Body of pancreas (tissue), 4 donors: ENCODE measurements at regions not wholly inside any gene's neighbourhood (a gene's known extent, or its start where the extent isn't known, plus 50 kb on each side); places are given as distances from the start of the nearest gene placed in this dataset.
"Not testable (repeated sequence)": the region's sequence is repeated elsewhere in the genome, so short reads cannot be mapped to it uniquely, and the experiment has no call there.

Experiments
- ATAC-seq: fragments of 150-250 bp; one replicate; pipeline ENCODE4 v1.9.1; 2016
- DNase-seq, 4 donors: peaks; one replicate each; pipeline ENCODE4 v3.0.0-alpha.2; 2019
- H3K27ac ChIP-seq, 4 donors: fragments of 200-600 bp; sonication (generic); 1 replicate in 3 of 4; 2 replicates in 1 of 4; pipeline versions ENCODE4 v1.5.1 to v1.6.1; 2016 to 2019; ENCODE audit warnings: mild to moderate bottlenecking in 1 of 4, mixed read lengths in 1 of 4, moderate library complexity in 1 of 4
- H3K27me3 ChIP-seq, 2 donors: fragments of 200-600 bp; sonication (generic); one replicate each; pipeline ENCODE4 v1.6.0; 2016; ENCODE audit warnings: mild to moderate bottlenecking in 1 of 2
- H3K36me3 ChIP-seq, 2 donors: fragments of 200-600 bp; sonication (generic); replicated peaks in 1 of 2; 2 replicates each; pipeline ENCODE4 v1.5.1; 2016; ENCODE audit warnings: low read depth in 2 of 2; ENCODE audit not compliant: insufficient read depth in 1 of 2
- H3K4me1 ChIP-seq: fragments of 200-600 bp; sonication (generic); one replicate; pipeline ENCODE4 v1.6.0; 2016
- H3K4me3 ChIP-seq, 2 donors: fragments of 200-600 bp; sonication (generic); 1 replicate in 1 of 2; 2 replicates in 1 of 2; pipeline ENCODE4 v1.5.1; 2016 to 2019
- H3K9me3 ChIP-seq, 3 donors: fragments of 200-600 bp; sonication (generic); 1 replicate in 2 of 3; 2 replicates in 1 of 3; pipeline ENCODE4 v1.5.1; 2016
- CTCF ChIP-seq, 7 experiments: fragments of 450-650 bp in 4 of 7; fragments of 200-600 bp in 3 of 7; sonication (generic) in 3 of 7; IDR thresholded peaks; one replicate each; pipeline ENCODE4 v1.5.1; 2016 to 2019; ENCODE audit warnings: antibody characterized with exemption in 7 of 7
- POLR2A ChIP-seq, 3 donors: fragments of 450-650 bp; IDR thresholded peaks; one replicate each; pipeline ENCODE4 v1.6.1; 2016; ENCODE audit warnings: antibody characterized with exemption in 3 of 3, mild to moderate bottlenecking in 2 of 3
- WGBS, 2 donors: methylation state at CpG; one replicate each; pipeline ENCODE4 v1.1.5; 2017; 5-methylcytosine and 5-hydroxymethylcytosine counted together
- intact Hi-C: fragments of 100-400 bp; cut with DNase I; formaldehyde crosslinking; loops from one replicate; pipeline ENCODE4 v1.15.1; 2023

GRCh38 chr3:72615776-72616175 lies 232.5 kb downstream of the SHQ1 start:
- Histone ChIP-seq H3K27me3 (no peaks in the 10 kb centered on the region), H3K36me3 (no peaks in the 10 kb centered on the region), H3K27ac (no peak overlapping the region), H3K4me3 (no peak overlapping the region), H3K4me1 (no peaks in the 10 kb centered on the region), H3K9me3 (peaks cover 0 to 10% (median 0%) of the 10 kb centered on the region in 3 donors)
- DNase-seq (no peak), ATAC-seq (no peak)
- intact Hi-C loops = no loop called here
- TF ChIP-seq POLR2A (IDR thresholded peaks at IDR 0.05) (no peak), CTCF (IDR thresholded peaks at IDR 0.05) (no peak)
- WGBS, 2 donors = 90% methylated on average over 6 of the region's 6 CpGs

DNA sequence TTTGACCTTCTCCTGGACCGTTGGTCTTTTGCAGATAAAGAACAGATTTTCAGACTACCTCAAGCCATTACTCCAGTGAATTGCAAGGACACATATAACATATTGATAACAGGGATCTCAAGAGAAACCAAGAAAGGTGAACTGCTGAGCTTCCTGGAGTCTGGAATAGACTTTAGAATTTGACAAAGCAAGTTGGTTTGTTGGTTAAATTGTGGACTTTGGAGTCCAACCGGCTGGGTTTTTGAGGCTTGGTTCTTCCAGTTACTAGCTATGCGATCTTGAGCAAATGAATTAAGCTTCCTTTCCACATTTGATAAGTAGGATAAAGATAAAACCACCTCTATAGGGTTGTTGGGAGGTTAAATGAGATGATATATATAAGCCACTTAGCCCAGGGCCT lies 233.1 kb downstream of the SHQ1 start:
- peaks cover 0 to 10% (median 0%) of the 10 kb centered on the region in 3 donors for H3K9me3 ChIP-seq
- intact Hi-C loops = no loop called here
- H3K4me3 ChIP-seq = no peak overlapping the region
- H3K27me3 ChIP-seq = no peaks in the 10 kb centered on the region
- ATAC-seq = no peak
- no peak for TF ChIP-seq CTCF (IDR thresholded peaks at IDR 0.05)
- TF ChIP-seq POLR2A (IDR thresholded peaks at IDR 0.05) = no peak
- H3K27ac ChIP-seq = no peak overlapping the region
- 57 to 64% methylated on average over 3 of the region's 3 CpGs for WGBS, 2 donors
- DNase-seq = no peak
- H3K36me3 ChIP-seq = no peaks in the 10 kb centered on the region
- H3K4me1 ChIP-seq = no peaks in the 10 kb centered on the region

DNA sequence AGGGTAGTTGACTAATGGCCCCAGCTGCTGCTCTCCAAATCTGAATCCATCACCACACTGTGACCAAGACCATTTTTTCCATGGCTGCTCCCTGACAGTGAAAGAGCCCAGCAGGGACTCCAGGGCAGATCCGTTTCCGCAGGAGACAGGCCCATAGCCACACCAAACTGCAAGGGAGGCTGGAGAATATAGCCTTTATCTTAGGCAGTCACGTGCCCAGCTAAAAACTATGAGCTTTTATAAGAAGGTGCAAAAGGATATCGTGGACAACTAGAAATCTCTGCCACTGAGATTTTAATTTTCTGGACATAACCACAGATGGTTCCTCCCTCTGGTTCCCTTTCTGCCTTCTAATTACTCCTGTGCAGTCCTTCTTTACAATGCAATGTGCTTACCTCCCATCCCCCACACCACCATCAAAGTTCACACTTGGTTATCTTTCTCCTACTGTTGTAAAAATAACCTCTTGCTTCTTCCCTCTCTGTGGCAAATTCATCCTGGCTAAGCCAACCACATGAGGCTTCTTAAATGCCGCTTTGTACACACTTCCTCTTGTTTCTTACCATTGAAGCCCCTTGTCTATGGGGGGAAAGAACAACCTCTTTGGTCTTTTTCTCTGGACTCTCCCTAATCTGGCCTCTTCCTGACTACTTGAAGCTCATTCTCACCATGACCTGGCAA lies 233.7 kb downstream of the SHQ1 start:
- H3K4me1 ChIP-seq = no peaks in the 10 kb centered on the region
- 84 to 93% methylated on average over 5 of the region's 5 CpGs for WGBS, 2 donors
- H3K27ac ChIP-seq = no peak overlapping the region
- intact Hi-C loops = no loop called here
- H3K36me3 ChIP-seq = no peaks in the 10 kb centered on the region
- H3K9me3 ChIP-seq = peaks cover 0 to 10% (median 0%) of the 10 kb centered on the region in 3 donors
- no peak for ATAC-seq
- DNase-seq = no peak
- no peaks in the 10 kb centered on the region for H3K27me3 ChIP-seq
- TF ChIP-seq CTCF (IDR thresholded peaks at IDR 0.05) (no peak), POLR2A (IDR thresholded peaks at IDR 0.05) (no peak)
- H3K4me3 ChIP-seq = no peak overlapping the region

GRCh38 chr3:72613871-72614270 lies 234.4 kb downstream of the SHQ1 start:
- WGBS, 2 donors = 89 to 100% methylated on average over 1 of the region's 1 CpG
- Histone ChIP-seq H3K9me3 (peaks cover 0 to 10% (median 0%) of the 10 kb centered on the region in 3 donors), H3K36me3 (no peaks in the 10 kb centered on the region), H3K27me3 (no peaks in the 10 kb centered on the region), H3K4me1 (no peaks in the 10 kb centered on the region), H3K4me3 (no peak overlapping the region), H3K27ac (no peak overlapping the region)
- intact Hi-C loops = no loop called here
- TF ChIP-seq POLR2A (IDR thresholded peaks at IDR 0.05) (no peak), CTCF (IDR thresholded peaks at IDR 0.05) (no peak)
- DNase-seq (no peak), ATAC-seq (no peak)

- H3K9me3 ChIP-seq, DNase-seq, intact Hi-C loops, H3K36me3 ChIP-seq, H3K27ac ChIP-seq, H3K4me3 ChIP-seq, H3K4me1 ChIP-seq, ATAC-seq, H3K27me3 ChIP-seq: not testable (repeated sequence)
- WGBS, 2 donors = 93 to 95% methylated on average over 5 of the region's 5 CpGs
Measured at GRCh38 chr3:72609114-72609513, 239.1 kb downstream of the SHQ1 start.
